ENCODE measurements at regions not wholly inside any gene's neighbourhood (a gene's known extent, or its start where the extent isn't known, plus 50 kb on each side); places are given as distances from the start of the nearest gene placed in this dataset.

GRCh38 chr4:187179086-187180058 is 455.7 kb upstream of the FAT1 start:
- 59% methylated on average over 10 of the region's 10 CpGs for WGBS (ENCODE audit: low lambda C conversion rate, missing lambda C conversion rate)
- H3K4me1 ChIP-seq (ENCODE audit: insufficient read depth), result peaks cover 16% of the 10 kb centered on the region
- no peaks in the 10 kb centered on the region for H4K20me1 ChIP-seq (ENCODE audit: insufficient read depth, poor library complexity, severe bottlenecking)
- H3K4me3 ChIP-seq, result no peak overlapping the region
- no peaks in the 10 kb centered on the region for H3K36me3 ChIP-seq (replicated peaks; ENCODE audit: insufficient read depth, low read depth)
- H3K79me2 ChIP-seq, result no peaks in the 10 kb centered on the region
- no peak for DNase-seq (ENCODE audit: low spot score)
- H3K9me2 ChIP-seq (replicated peaks; ENCODE audit: insufficient read depth), result no peaks in the 10 kb centered on the region
- no peak overlapping the region for H3K4me2 ChIP-seq
- H3K9me3 ChIP-seq (ENCODE audit: low read depth), result no peaks in the 10 kb centered on the region
- no peak for TF ChIP-seq EZH2 (IDR thresholded peaks at IDR 0.05; ENCODE audit: borderline replicate concordance)
- no peak for TF ChIP-seq EZH2phosphoT487 (IDR thresholded peaks at IDR 0.05; ENCODE audit: low read depth, severe bottlenecking, unreplicated experiment)
- TF ChIP-seq CTCF (IDR thresholded peaks at IDR 0.05; ENCODE audit: poor library complexity), result no peak
- no peaks in the 10 kb centered on the region for H3K27me3 ChIP-seq
- no peak overlapping the region for H3K27ac ChIP-seq
- H2AFZ ChIP-seq, result no peak overlapping the region

DNA sequence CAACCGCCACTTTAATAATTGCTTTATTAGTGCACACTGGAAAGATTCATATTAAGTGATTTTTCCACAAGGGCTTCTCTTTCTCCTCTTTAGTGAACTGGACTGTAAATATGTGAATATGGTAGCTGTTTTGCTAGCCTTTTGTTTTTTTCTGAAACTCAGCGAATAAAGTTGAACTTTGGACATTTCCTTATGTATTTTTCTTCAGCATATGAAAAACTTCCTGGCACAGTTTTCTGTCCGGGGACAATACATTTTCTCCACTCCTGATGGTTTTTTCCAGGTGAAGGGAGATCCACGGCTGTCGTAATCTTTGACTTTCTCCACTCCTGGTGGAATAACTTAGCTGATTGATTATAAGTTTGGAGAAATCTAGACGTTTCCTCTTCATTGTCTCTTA is 457.4 kb upstream of the FAT1 start:
- H3K79me2 ChIP-seq, result no peaks in the 10 kb centered on the region
- no peaks in the 10 kb centered on the region for H3K9me2 ChIP-seq (replicated peaks; ENCODE audit: insufficient read depth)
- peak overlapping the region; percentile 34 for H2AFZ ChIP-seq
- H3K27me3 ChIP-seq, result no peaks in the 10 kb centered on the region
- peaks cover 16% of the 10 kb centered on the region for H3K4me1 ChIP-seq (ENCODE audit: insufficient read depth)
- no peak for TF ChIP-seq EZH2 (IDR thresholded peaks at IDR 0.05; ENCODE audit: borderline replicate concordance)
- TF ChIP-seq EZH2phosphoT487 (IDR thresholded peaks at IDR 0.05; ENCODE audit: low read depth, severe bottlenecking, unreplicated experiment), result no peak
- TF ChIP-seq CTCF (IDR thresholded peaks at IDR 0.05; ENCODE audit: poor library complexity), result no peak
- no peak for DNase-seq (ENCODE audit: low spot score)
- peak overlapping the region; percentile 30 for H3K27ac ChIP-seq
- H3K4me3 ChIP-seq, result no peak overlapping the region
- H3K36me3 ChIP-seq (replicated peaks; ENCODE audit: insufficient read depth, low read depth), result no peaks in the 10 kb centered on the region
- H4K20me1 ChIP-seq (ENCODE audit: insufficient read depth, poor library complexity, severe bottlenecking), result no peaks in the 10 kb centered on the region
- WGBS (ENCODE audit: low lambda C conversion rate, missing lambda C conversion rate), result 62% methylated on average over 6 of the region's 6 CpGs
- H3K4me2 ChIP-seq, result peak overlapping the region; percentile 52
- no peaks in the 10 kb centered on the region for H3K9me3 ChIP-seq (ENCODE audit: low read depth)

GRCh38 chr4:187183346-187183745 is 459.7 kb upstream of the FAT1 start:
- Histone ChIP-seq H3K9me2 (replicated peaks; ENCODE audit: insufficient read depth) (no peaks in the 10 kb centered on the region), H3K4me1 (ENCODE audit: insufficient read depth) (peaks cover 16% of the 10 kb centered on the region), H4K20me1 (ENCODE audit: insufficient read depth, poor library complexity, severe bottlenecking) (no peaks in the 10 kb centered on the region), H2AFZ (no peak overlapping the region), H3K9me3 (ENCODE audit: low read depth) (no peaks in the 10 kb centered on the region), H3K27me3 (no peaks in the 10 kb centered on the region), H3K79me2 (no peaks in the 10 kb centered on the region), H3K36me3 (replicated peaks; ENCODE audit: insufficient read depth, low read depth) (no peaks in the 10 kb centered on the region), H3K27ac (no peak overlapping the region), H3K4me3 (no peak overlapping the region), H3K4me2 (no peak overlapping the region)
- 94% methylated on average over 9 of the region's 9 CpGs for WGBS (ENCODE audit: low lambda C conversion rate, missing lambda C conversion rate)
- no peak for TF ChIP-seq CTCF (IDR thresholded peaks at IDR 0.05; ENCODE audit: poor library complexity)
- DNase-seq (ENCODE audit: low spot score), result no peak

Data from hepatocyte (in vitro differentiated cells).